GM12864 (cell line): ENCODE measurements at regions not wholly inside any gene's neighbourhood (a gene's known extent, or its start where the extent isn't known, plus 50 kb on each side); places are given as distances from the start of the nearest gene placed in this dataset.
"Not testable (repeated sequence)": the region's sequence is repeated elsewhere in the genome, so short reads cannot be mapped to it uniquely, and the experiment has no call there.

ENCODE experiments used
- DNase-seq: peaks from one replicate; pipeline ENCODE4 v3.0.0-alpha.2; 2011; ENCODE audit warnings: low read depth
- H3K4me3 ChIP-seq: 2 replicates; pipeline ENCODE4 v1.5.1; 2011; ENCODE audit warnings: mild to moderate bottlenecking, low read depth, low read length, control low read depth
- CTCF ChIP-seq: IDR thresholded peaks from 2 replicates; pipeline ENCODE4 v1.5.1; 2011; ENCODE audit warnings: low read depth, mild to moderate bottlenecking, moderate library complexity, low read length, control low read depth, inconsistent platforms; ENCODE audit errors: missing control alignments

- no peak for DNase-seq
- no peak for TF ChIP-seq CTCF
- H3K4me3 ChIP-seq: no peak overlapping the region
Measured at GRCh38 chr2:176895158-176895557, 317.4 kb upstream of the HNRNPA3 start.

- no peak for DNase-seq
- no peak overlapping the region for H3K4me3 ChIP-seq
- TF ChIP-seq CTCF: no peak
Measured at GRCh38 chr2:176902454-176902853, 310.1 kb upstream of the HNRNPA3 start.

GRCh38 chr2:176904053-176904452 is 308.5 kb upstream of the HNRNPA3 start:
- DNase-seq: not testable (repeated sequence)

GRCh38 chr2:176907341-176907740 is 305.3 kb upstream of the HNRNPA3 start:
- no peak for DNase-seq
- no peak for TF ChIP-seq CTCF
- H3K4me3 ChIP-seq: no peak overlapping the region

More at GRCh38 chr2:176904053-176904452, 308.5 kb upstream of the HNRNPA3 start:
- H3K4me3 ChIP-seq: not testable (repeated sequence)

GRCh38 chr2:176910828-176911227 is 301.8 kb upstream of the HNRNPA3 start:
- DNase-seq: no peak
- no peak overlapping the region for H3K4me3 ChIP-seq
- TF ChIP-seq CTCF: no peak

- H3K4me3 ChIP-seq: no peak overlapping the region
- TF ChIP-seq CTCF: no peak
- no peak for DNase-seq
Measured at GRCh38 chr2:176913955-176914354, 298.6 kb upstream of the HNRNPA3 start.

- H3K4me3 ChIP-seq: no peak overlapping the region
- no peak for TF ChIP-seq CTCF
- DNase-seq: no peak
Measured at GRCh38 chr2:176914371-176914770, 298.2 kb upstream of the HNRNPA3 start.

- not testable (repeated sequence) for H3K4me3 ChIP-seq, DNase-seq
Measured at GRCh38 chr2:176922545-176922944, 290.0 kb upstream of the HNRNPA3 start.
